Activated CD4-positive, alpha-beta T cell treated with anti-CD3 and anti-CD28 coated beads, Interleukin-2, amount 50 U/mL, for 24 hours (primary cell): ENCODE measurements at regions not wholly inside any gene's neighbourhood (a gene's known extent, or its start where the extent isn't known, plus 50 kb on each side); places are given as distances from the start of the nearest gene placed in this dataset.
"Not testable (repeated sequence)": the region's sequence is repeated elsewhere in the genome, so short reads cannot be mapped to it uniquely, and the experiment has no call there.

Experiments used
- DNase-seq, 2 donors: peaks; one replicate each; pipeline ENCODE4 v3.0.0-alpha.2; 2020; ENCODE audit warnings: low read depth in 1 of 2, low spot score in 1 of 2

DNA sequence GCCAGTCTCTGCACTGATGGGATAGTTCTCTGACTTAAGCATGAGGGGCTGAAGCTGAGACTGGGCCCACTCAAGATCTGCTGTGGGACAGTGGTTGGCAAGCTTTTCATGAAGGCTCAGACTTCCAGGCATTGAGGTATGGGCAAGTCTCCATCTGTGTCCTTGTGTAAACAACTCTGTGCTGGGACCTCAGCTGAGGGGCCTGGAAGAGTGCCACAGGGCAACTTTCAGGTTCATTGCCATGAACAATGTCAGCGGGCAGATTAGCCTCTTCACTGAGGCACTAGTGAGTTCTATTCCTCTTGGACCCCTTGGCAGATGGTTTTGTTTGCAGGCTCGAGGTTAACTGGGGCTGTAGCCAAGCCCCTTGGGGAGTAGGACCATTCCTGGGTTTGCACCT, 127.1 kb downstream of the MRPS30 start:
- DNase-seq = no peak

DNA sequence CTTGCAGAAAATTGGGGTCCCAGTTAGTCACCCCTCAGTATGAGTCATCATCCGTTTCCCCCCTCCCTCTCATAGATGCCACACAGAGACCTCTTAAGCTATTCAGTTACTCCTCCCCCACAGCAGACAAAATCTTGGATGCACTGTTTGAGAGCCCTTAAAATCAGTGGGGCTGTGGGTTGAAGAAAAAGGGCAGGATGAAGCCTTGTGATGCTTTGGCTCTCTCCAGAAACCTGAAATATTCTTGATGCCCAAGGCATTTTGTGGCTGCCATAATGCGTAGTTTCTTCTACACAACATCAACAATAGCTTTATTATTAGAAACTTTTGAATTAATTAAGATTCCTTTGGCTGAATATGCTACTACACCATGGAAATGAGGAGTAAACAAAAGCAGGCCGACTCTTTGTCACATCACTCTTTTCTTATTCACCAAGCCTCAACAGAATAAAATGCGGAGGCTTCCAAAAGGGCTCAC, 133.8 kb downstream of the MRPS30 start:
- DNase-seq = no peak

DNA sequence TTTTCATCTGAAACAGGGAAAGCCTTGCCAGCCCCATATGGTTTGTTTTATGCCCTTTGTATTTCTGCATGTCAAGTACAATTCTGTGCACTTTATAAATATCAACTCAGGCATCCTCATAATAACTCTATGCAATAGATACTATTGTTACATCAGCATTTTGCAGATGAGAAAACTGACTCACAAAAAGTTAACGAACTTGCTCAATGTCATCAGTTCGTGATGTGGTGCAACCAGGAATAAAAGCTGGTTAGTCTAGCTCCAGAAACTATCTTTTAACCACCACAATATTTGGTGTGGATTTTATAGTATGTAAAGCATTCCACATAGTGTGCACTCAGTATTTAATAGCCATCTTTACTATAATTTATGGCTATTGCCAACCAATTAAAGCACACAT, 134.9 kb downstream of the MRPS30 start:
- DNase-seq = no peak

DNA sequence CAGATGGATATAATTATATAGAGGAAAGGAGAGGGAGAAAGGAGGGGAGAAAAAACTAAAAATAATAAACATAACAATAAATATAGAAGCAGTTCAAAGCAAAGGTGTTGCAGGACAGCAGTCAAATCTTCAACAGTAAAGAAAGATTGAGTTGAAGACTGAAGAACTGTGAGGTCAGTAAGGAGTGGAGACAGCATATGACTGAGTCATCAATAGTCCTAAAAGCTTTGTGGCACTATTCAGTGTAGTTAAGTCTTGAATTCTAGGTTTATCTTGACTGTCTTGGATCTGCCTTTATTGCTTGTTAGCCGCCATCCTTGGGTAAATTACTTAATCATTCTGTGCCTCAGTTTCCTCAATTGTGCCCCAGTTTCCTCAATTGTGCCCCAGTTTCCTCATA, 137.0 kb downstream of the MRPS30 start:
- DNase-seq = no peak

DNA sequence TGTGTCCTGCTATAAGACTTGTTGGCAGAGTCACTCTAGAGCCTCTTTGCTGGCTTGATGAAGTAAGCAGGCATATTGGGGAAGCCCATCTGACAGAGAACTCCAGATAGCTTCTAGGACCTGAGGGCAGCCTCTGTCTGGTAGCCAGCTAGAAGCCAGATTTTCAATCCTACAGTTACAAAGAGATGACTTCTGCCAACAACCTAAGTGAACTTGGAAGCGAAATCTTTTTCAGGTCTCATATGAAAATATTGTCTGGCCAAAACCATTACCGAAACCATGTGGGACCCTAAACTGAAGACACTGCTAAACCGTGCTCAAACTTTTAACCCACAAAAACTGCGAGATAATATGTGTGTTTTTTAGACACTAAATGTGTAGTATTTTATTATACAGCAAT, 140.9 kb downstream of the MRPS30 start:
- no peak for DNase-seq

DNA sequence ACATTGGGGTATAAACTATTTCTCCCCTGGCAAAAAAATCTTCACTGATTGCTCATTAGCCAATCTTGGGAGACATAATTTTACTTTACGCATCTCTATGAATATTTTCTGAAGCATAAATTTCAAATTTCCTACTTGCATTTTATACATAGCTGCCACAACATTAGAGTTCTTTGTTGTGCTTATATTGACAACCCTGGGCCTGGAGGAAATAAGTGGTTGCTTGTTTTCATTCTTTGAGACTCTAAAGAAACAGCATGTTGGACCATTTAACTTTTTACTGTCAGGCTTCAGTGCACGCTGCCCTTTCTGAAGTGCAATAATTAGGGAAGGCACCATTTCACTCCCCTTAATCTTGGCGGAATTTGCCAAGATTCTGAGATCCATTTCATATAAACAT, 142.6 kb downstream of the MRPS30 start:
- no peak for DNase-seq

DNA sequence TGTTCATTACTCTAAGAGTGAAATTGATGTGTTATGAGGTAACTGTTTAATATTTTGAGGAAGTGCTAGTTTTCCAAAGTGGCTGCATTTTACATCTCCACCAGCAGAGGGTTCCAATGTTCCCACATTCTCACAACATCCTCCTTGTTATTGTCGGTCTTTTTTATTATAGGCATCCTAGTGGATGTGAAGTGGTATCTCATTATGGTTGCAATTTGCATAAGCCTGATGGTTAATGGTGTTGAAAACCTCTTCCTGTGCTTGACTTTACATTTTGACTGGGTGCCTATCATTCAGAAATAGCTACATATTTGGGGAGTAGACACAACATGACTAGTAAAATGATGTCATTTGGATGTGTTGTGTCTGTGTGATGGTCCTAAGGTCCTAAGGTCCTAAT, 143.6 kb downstream of the MRPS30 start:
- no peak for DNase-seq

DNA sequence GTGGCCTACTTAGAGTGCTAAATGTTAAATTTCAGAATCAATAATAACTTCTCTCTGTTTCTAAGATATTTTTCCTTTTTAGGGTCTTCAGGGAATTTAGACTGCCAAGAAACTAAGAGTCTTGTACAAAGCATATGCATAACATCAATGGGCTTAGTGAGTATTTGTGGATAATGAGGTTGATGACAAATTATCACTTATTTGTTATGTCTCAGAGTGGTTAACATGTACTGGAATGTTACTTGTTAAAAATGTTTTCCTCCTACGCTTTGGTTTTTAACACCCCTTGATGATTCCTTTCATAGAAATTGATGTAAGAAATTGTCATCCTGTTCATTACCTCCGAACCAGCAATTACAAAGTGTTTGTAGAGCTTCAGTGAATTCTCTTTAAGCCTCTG, 144.3 kb downstream of the MRPS30 start:
- DNase-seq = no peak

DNA sequence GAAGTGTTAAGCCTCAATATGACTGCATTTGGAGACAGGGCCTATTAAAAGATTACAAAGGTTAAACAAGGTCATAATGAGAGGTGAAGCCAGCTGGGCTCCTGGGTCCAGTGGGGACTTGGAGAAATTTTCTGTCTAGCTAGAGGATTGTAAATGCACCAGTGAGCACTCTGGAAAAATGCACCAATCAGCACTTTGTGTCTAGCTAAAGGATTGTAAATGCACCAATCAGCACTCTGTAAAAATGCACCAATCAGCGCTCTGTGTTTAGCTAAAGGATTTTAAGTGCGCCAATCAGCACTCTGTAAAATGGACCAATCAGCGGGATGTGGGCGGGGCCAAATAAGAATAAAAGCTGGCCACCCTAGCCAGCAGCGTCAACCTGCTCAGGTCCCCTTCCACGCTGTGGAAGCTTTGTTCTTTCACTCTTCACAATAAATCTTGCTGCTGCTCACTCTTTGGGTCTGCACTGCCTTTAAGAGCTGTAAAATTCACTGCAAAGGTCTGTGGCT, 150.3 kb downstream of the MRPS30 start:
- DNase-seq = not testable (repeated sequence)

DNA sequence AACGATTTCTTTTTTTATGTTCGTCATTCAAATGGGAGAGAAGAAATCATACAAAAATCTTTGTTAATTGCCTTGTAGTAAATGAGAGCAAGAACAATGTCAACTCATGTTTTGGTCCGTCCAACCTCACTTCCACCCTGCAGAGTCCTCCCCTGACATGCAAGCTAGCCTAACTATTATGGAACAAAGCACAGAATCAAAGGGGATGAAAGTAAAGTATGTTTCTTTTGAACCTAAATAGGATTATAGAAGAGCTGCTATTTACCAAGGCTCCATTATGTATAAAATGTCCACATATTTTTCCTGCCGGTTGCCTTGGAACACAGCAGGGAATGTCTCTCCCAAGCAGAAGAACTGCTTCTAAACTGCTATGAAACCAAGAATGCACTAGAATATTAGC, 161.1 kb downstream of the MRPS30 start:
- no peak for DNase-seq

DNA sequence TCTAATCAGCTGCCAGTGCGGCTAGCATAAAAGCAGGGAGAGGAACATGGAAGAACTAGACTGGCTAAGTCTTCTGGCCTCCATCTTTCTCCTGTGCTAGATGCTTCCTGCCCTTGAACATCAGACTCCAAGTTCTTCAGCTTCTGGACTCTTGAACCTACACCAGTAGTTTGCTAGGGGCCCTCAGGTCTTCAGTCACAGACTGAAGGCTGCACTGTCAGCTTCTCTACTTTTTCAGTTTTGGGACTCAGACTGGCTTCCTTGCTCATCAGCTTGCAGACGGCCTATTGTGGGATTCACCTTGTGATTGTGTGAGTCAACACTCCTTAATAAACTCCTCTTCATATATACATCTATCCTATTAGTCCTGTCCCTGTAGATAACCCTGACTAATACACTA, 162.2 kb downstream of the MRPS30 start:
- DNase-seq = not testable (repeated sequence)

DNA sequence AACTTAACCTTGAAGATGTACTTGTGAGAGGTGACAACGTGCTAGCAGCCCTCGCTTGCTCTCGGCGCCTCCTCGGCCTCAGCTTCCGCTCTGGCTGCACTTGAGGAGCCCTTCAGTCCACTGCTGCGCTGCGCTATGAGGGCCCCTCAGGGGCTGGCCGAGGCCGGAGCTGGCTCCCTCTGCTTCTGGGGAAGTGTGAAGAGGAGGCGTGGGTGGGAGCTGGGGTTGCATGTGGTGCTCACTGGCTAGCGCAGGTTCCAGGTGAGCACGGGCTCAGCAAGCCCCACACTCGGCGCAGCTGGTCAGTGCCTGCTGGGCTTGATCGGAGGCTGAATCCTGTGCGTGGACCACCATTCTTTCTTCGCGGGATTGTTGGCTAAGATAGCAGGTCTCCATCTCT, 166.1 kb downstream of the MRPS30 start:
- DNase-seq = no peak

DNA sequence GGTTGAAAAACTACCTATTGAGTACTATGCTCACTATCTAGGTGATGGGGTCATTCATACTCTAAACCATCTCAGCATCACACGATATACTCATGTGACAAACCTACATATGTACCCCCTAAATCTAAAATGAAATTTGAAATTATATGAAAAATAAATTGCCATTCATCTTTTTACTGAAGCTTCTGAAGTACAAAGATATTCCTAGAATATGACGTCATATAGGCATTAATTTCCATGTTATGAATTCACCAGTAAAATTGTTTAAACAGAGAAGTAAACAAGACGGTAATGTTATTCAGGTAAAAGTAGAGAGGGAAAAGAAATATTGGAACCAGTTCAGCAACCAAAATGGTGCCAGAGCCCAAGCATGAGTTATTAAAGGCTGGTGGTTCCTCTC, 173.0 kb downstream of the MRPS30 start:
- no peak for DNase-seq

DNA sequence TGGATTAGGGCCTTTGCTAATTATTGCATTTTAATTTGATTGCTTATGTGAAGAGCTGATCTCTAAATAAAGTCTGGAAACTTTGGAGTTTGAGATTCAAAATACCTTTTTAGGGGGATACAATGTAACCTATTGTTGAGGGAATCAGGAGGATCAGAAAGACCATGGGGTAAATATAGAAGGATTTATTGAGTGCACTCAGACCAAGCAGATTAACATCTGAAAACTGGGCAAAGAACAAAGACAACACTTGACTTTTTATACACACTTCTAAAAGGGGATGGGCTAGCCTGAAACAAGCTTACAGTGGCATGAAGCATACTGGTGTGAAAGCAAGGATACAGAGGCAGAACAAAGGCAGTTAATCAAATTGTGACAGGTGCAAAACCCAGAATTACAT, 174.3 kb downstream of the MRPS30 start:
- DNase-seq = no peak

DNA sequence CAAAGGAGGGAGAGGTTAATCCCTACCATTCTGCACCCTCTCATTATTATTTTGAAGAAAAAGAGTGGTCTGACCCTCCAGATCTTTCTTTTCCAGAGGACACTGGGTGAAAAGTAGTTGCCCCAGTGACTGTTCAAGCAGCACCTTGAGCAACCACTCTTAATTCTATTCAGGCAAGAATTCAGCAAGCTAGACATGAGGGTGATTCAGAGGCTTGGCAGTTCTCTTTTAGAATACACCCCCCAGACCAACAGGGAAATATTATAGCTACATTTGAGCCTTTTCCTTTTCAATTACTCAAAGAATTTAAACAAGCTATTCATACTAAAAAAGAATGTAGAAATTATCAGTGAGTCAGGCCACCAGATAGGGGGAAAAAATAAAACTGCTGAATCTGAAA, 178.3 kb downstream of the MRPS30 start:
- DNase-seq = no peak

DNA sequence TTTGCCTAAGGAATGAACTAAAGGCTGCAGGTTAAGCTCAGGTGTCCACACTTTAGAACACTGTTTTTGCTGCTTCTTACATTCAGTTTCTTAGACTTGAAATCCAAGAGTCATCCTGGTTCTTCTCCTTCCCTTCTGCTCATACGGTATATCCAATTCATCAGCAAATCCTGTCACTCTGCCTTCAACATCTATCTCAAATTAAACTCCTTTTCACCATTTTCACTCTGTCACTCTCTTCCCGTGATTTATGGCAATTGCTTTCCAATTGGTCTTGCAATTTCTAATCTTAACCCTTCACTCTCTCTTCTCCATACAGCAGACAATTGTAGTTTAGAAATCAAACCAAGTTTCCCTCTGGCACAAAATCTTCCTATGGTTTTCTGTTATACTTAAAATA, 182.9 kb downstream of the MRPS30 start:
- no peak for DNase-seq

DNA sequence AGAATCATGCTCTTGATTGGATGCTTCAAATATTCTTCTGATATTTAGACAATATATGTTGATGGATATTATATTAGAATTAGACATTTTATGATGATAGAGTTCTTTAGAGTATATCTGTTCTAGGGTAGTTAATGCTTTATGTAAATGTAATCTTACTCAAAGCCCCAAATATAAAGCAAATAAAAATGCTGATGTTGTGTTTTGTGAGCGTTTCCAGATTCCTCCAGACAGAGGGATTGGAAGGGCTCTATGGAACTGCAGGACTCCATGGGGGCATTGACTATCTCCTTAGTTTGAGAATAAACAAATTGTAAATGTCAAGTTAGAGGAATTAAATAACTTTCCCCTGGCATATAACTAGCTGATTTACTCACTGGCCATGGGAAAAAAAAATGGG, 184.5 kb downstream of the MRPS30 start:
- no peak for DNase-seq

DNA sequence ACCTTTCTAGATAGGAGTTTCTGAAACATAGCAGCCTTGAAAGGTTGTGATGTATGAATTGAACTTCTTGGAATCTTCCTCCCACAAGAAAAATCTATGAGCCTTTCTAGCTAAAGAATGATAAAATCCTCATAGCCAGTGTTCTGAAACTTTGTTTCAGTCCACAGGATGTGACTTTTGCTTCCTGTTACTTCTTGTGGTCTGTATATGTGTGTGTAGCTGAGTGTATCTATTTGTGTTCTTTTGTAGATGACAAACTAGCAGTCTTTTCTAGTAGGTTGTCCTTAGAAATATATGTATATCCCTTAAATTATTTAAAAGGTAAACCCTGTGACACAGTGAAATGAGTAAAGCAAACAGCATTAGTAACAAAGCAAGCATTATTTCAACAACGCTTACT, 188.8 kb downstream of the MRPS30 start:
- no peak for DNase-seq

DNA sequence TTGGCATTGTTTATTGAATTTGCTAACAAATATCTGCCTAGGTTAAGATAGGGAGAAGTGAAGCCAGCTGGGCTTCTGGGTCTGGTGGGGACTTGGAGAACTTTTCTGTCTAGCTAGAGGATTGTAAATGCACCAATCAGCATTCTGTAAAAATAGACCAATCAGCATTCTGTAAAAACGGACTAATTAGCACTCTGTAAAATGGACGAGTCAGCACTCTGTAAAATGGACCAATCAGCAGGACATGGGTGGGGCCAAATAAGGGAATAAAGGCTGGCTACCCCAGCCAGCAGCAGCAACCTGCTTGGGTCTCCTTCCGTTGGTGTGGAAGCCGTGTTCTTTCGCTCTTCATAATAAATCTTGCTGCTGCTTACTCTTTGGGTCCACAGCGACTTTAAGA, 198.4 kb downstream of the MRPS30 start:
- DNase-seq = not testable (repeated sequence)

DNA sequence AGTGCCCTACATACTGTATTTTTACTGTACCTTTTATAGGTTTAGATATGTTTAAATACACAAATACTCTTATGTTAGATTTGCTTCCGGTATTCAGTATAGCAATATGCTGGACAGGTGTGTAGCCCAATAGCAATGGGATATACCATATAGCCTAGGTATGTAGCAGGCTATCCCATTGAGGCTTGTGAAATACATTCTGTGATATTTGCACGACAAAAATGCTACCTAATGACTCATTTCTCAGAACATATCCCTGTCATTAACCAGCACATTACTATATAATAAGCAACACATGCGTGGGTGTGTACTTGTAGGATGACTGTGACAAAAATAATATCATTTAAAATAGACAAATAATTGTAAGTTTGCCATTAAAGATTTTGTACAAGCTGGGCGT, 208.8 kb downstream of the MRPS30 start:
- no peak for DNase-seq

DNA sequence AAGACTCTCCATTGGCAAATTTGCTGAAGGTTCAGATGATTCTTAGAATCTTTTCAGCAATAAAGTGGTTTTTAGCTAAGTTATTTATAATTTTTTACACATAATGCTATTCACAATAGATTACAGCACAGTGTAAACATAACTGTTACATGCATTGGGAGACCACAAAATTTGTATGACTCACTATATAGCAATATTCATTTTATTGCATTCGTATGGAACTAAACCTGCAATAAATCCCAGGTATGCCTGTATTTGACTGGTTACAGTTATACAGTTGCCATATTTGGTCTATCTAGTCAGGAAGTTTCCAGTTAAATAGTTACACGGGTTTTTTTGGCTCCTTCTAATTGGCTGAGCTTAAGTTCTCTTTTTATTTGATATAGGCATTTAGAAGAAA, 220.8 kb downstream of the MRPS30 start:
- DNase-seq = no peak

DNA sequence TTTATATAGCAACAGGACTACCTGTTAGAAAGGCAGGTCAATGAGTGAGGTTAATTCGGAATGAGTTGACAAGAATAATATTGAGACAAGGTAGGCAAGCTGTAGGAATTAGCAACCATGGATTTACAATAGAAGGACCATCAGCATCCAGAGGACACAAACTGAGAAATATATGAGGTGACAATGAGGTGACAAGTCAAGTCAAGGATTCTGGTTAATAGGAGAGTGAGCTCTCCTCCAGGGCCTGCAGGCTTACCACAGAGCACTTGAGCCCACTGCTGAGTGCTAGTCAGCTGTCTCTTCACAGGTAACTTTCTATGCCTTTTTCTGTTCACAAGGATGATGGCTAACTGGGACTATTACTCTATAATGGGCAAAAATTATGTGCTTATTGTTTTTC, 227.2 kb downstream of the MRPS30 start:
- DNase-seq = no peak

DNA sequence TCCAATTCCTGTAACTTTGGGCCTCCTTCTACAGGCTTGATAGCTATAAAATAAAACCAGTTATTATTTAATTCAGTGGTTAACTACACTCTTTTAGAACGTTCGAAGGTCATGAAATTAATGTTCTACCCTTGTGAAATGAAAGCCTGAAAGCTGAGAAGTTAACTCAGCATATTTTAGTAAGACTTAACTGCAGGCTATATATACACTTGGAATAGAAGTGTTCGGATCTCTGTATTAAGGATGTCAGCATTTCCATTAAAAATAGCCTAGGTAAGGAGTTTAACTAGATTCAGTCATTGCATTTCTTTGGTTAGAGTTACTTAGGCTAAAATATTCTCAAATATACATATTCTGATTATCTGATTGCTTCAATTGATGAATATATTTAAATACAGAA, 229.2 kb downstream of the MRPS30 start:
- DNase-seq = no peak
